B cell (primary cell): ENCODE measurements at regions not wholly inside any gene's neighbourhood (a gene's known extent, or its start where the extent isn't known, plus 50 kb on each side); places are given as distances from the start of the nearest gene placed in this dataset.

ENCODE experiments used
- CTCF ChIP-seq: fragments of 200-600 bp; IDR thresholded peaks from one replicate; pipeline ENCODE4 v1.8.0; 2022; ENCODE audit warnings: antibody characterized with exemption, mild to moderate bottlenecking
- EZH2 ChIP-seq: IDR thresholded peaks from 2 replicates; pipeline ENCODE4 v1.6.1; 2012; ENCODE audit warnings: borderline replicate concordance, low read depth, mild to moderate bottlenecking, moderate library complexity, low read length; ENCODE audit not compliant: insufficient read depth, poor library complexity, severe bottlenecking

GRCh38 chr9:28232686-28233085, 659.4 kb upstream of the C9orf72 start:
- TF ChIP-seq EZH2 (no peak), CTCF (no peak)
